HepG2 (cell line): ENCODE measurements at regions not wholly inside any gene's neighbourhood (a gene's known extent, or its start where the extent isn't known, plus 50 kb on each side); places are given as distances from the start of the nearest gene placed in this dataset.

Source experiments
- ATAC-seq: fragments of 200-7000 bp; cut with Tn5 transposase; 3 replicates; pipeline ENCODE4 v1.9.1; 2020; ENCODE audit warnings: mild to moderate bottlenecking, moderate library complexity
- BruUV-seq: library from RNA; stranded (reverse); fragments of 400-500 nt; replicated peaks from 2 replicates; lab custom pipeline; 2021; lab: Mats Ljungman, UMichigan
- CTCF ChIA-PET: fragments of 300-600 bp; formaldehyde crosslinking; extraction: SDS; loops from one replicate; lab custom pipeline; 2021; ENCODE audit warnings: low total read pairs, inconsistent platforms, low intra/inter-chr PET ratio; lab: Yijun Ruan, JAX
- POLR2A ChIA-PET: fragments of 350-600 bp; sonication (Branson Sonifier 250); formaldehyde crosslinking; loops from one replicate; lab custom pipeline; 2020; ENCODE audit warnings: antibody characterized with exemption, inconsistent platforms; lab: Yijun Ruan, JAX
- DNase-seq: peaks from one replicate; pipeline ENCODE4 v3.0.0-alpha.2; 2015; ENCODE audit warnings: low spot score
- FAIRE-seq: peaks from 3 replicates; lab custom pipeline; 2011; peaks lifted over from hg19 to GRCh38; lab: Jason Lieb, UNC
- H2AFZ ChIP-seq: one replicate; pipeline ENCODE4 v1.6.1; 2011; ENCODE audit warnings: low read length, inconsistent platforms
- H3K27ac ChIP-seq: fragments of 300-600 bp; 3 replicates; pipeline ENCODE4 v1.8.0; 2011; ENCODE audit warnings: mixed run types, mild to moderate bottlenecking, mixed read lengths, low read length, inconsistent platforms; ENCODE audit not compliant: insufficient read depth; ENCODE audit errors: extremely low read length
- H3K27me3 ChIP-seq, 2 experiments: fragments of 200-600 bp in 1 of 2; 2 replicates in 1 of 2; 3 replicates in 1 of 2; pipeline versions ENCODE4 v1.6.0 to v1.8.0; 2011; ENCODE audit warnings: low read length in 2 of 2, mild to moderate bottlenecking in 2 of 2, moderate library complexity in 2 of 2, inconsistent platforms in 1 of 2; ENCODE audit not compliant: insufficient read depth in 2 of 2, control insufficient read depth in 1 of 2
- H3K36me3 ChIP-seq, 2 experiments: fragments of 200-600 bp in 1 of 2; replicated peaks in 1 of 2; 2 replicates in 1 of 2; 3 replicates in 1 of 2; pipeline versions ENCODE4 v1.5.1 to v1.8.0; 2011; ENCODE audit warnings: low read length in 2 of 2, inconsistent platforms in 1 of 2; ENCODE audit not compliant: insufficient read depth in 2 of 2, control insufficient read depth in 1 of 2
- H3K4me1 ChIP-seq: 2 replicates; pipeline ENCODE4 v1.5.1; 2012; ENCODE audit warnings: low read length, inconsistent platforms; ENCODE audit not compliant: insufficient read depth
- H3K4me2 ChIP-seq: 2 replicates; pipeline ENCODE4 v1.6.0; 2011; ENCODE audit warnings: low read depth, low read length, inconsistent platforms
- H3K4me3 ChIP-seq, 3 experiments: fragments of 200-600 bp in 1 of 3; sonication (generic), shearing (Covaris generic) in 1 of 3; replicated peaks in 1 of 3; 2 replicates each; pipeline ENCODE4 v1.5.1; 2011 to 2016; ENCODE audit warnings: low read length in 3 of 3, inconsistent platforms in 2 of 3, low read depth in 2 of 3, mild to moderate bottlenecking in 2 of 3, control low read depth in 1 of 3, mixed read lengths in 1 of 3; ENCODE audit not compliant: insufficient read depth in 1 of 3
- H3K79me2 ChIP-seq: one replicate; pipeline ENCODE4 v1.6.1; 2011; ENCODE audit warnings: low read length, inconsistent platforms; ENCODE audit not compliant: insufficient read depth
- H3K9ac ChIP-seq: 2 replicates; pipeline ENCODE4 v1.6.0; 2011; ENCODE audit warnings: mild to moderate bottlenecking, low read depth, low read length, inconsistent platforms; ENCODE audit not compliant: insufficient read depth
- H3K9me3 ChIP-seq: 2 replicates; pipeline ENCODE4 v1.5.1; 2012; ENCODE audit warnings: mild to moderate bottlenecking, low read length
- H4K20me1 ChIP-seq: 2 replicates; pipeline ENCODE4 v1.6.0; 2011; ENCODE audit warnings: inconsistent platforms, mild to moderate bottlenecking, low read length, moderate library complexity; ENCODE audit not compliant: insufficient read depth
- CHD4 ChIP-seq: fragments of 200-600 bp; sonication (generic); IDR thresholded peaks from 2 replicates; pipeline ENCODE4 v1.7.0; 2017; ENCODE audit warnings: mild to moderate bottlenecking, low read length, borderline replicate concordance
- CREB1 ChIP-seq, 2 experiments: fragments of 450-650 bp in 1 of 2; IDR thresholded peaks; 2 replicates each; pipeline ENCODE4 v1.6.1; 2016 to 2017; ENCODE audit warnings: control low read depth in 1 of 2, mild to moderate bottlenecking in 1 of 2, missing compliant biosample characterization in 1 of 2, missing genetic modification characterization in 1 of 2
- MAFG ChIP-seq: sonication (generic); formaldehyde crosslinking; IDR thresholded peaks from 2 replicates; pipeline ENCODE4 v1.5.1; 2020; ENCODE audit warnings: mild to moderate bottlenecking, missing genetic modification reagents
- MTA3 ChIP-seq: sonication (generic); formaldehyde crosslinking; IDR thresholded peaks from 2 replicates; pipeline ENCODE4 v1.4.0; 2020; ENCODE audit warnings: missing genetic modification reagents
- NR2F2 ChIP-seq: IDR thresholded peaks from 2 replicates; pipeline ENCODE4 v1.6.1; 2012; ENCODE audit warnings: low read depth, inconsistent platforms, borderline replicate concordance
- TGIF2 ChIP-seq: IDR thresholded peaks from 2 replicates; pipeline ENCODE4 v1.6.1; 2016; ENCODE audit warnings: control low read depth, missing compliant biosample characterization
- ZNF12 ChIP-seq: sonication (generic); formaldehyde crosslinking; IDR thresholded peaks from 2 replicates; pipeline ENCODE4 v1.5.0; 2020; ENCODE audit warnings: missing genetic modification reagents
- ZNF136 ChIP-seq: sonication (generic); formaldehyde crosslinking; IDR thresholded peaks from 2 replicates; pipeline ENCODE4 v1.8.1; 2022; ENCODE audit warnings: low read depth, mild to moderate bottlenecking, moderate library complexity, missing genetic modification reagents
- ZNF160 ChIP-seq: sonication (generic); formaldehyde crosslinking; IDR thresholded peaks from 2 replicates; pipeline ENCODE4 v1.8.0; 2022; ENCODE audit warnings: mild to moderate bottlenecking, inconsistent platforms, missing genetic modification reagents
- ZNF34 ChIP-seq: sonication (generic); formaldehyde crosslinking; IDR thresholded peaks from 2 replicates; pipeline ENCODE4 v1.4.0; 2020; ENCODE audit warnings: mild to moderate bottlenecking, missing genetic modification reagents, borderline replicate concordance
- ZNF720 ChIP-seq: sonication (generic); formaldehyde crosslinking; IDR thresholded peaks from 2 replicates; pipeline ENCODE4 v1.4.0; 2020; ENCODE audit warnings: missing genetic modification reagents
- in situ Hi-C: cut with HindIII; loops from 2 replicates; pipeline ENCODE4 v1.10.0; 2017; ENCODE audit warnings: low pct_unique_long_range_greater_than_20kb; ENCODE audit not compliant: extremely low pct_ligation_motif_present
- intact Hi-C: fragments of 100-400 bp; cut with micrococcal nuclease; formaldehyde crosslinking; loops from one replicate; pipeline ENCODE4 v1.10.0; 2022; ENCODE audit not compliant: unreplicated experiment
- TF ChIP-seq, protein P1 (sequence below): sonication (generic); formaldehyde crosslinking; IDR thresholded peaks from 2 replicates; pipeline ENCODE4 v1.5.1; 2020; ENCODE audit warnings: mild to moderate bottlenecking, missing genetic modification reagents
- TF ChIP-seq, protein P2 (sequence below), 2 experiments: sonication (generic) in 1 of 2; formaldehyde crosslinking in 1 of 2; IDR thresholded peaks; 2 replicates each; pipeline versions ENCODE4 v1.5.1 to v1.6.1; 2011 to 2020; ENCODE audit warnings: borderline replicate concordance in 1 of 2, low read depth in 1 of 2, low read length in 1 of 2, mild to moderate bottlenecking in 1 of 2, missing genetic modification reagents in 1 of 2, moderate library complexity in 1 of 2

DNA sequence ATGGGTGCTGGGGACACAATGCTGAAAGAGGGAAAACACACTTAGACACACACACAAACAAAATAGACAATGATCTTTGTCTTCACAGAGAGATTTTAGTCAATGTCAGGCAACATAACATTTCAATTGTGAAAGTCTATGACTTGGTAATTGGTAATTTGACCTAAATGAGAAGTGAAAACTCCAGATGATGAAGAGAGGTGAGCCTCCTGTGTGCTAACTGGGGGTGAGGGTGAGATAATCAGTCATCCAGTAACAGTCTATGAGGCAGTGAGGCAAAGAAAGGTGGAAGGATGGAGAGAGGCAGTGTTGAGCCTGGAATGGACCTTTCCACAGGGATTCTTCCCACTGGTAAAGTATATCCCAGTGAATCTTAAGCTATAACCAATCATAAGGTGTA is 744.2 kb downstream of the MAFB start:
- peaks cover 100% of the 10 kb centered on the region for H3K9me3 ChIP-seq
- no peak for FAIRE-seq

More for the DNA sequence above, 744.2 kb downstream of the MAFB start:
- TF ChIP-seq, protein P1, sequence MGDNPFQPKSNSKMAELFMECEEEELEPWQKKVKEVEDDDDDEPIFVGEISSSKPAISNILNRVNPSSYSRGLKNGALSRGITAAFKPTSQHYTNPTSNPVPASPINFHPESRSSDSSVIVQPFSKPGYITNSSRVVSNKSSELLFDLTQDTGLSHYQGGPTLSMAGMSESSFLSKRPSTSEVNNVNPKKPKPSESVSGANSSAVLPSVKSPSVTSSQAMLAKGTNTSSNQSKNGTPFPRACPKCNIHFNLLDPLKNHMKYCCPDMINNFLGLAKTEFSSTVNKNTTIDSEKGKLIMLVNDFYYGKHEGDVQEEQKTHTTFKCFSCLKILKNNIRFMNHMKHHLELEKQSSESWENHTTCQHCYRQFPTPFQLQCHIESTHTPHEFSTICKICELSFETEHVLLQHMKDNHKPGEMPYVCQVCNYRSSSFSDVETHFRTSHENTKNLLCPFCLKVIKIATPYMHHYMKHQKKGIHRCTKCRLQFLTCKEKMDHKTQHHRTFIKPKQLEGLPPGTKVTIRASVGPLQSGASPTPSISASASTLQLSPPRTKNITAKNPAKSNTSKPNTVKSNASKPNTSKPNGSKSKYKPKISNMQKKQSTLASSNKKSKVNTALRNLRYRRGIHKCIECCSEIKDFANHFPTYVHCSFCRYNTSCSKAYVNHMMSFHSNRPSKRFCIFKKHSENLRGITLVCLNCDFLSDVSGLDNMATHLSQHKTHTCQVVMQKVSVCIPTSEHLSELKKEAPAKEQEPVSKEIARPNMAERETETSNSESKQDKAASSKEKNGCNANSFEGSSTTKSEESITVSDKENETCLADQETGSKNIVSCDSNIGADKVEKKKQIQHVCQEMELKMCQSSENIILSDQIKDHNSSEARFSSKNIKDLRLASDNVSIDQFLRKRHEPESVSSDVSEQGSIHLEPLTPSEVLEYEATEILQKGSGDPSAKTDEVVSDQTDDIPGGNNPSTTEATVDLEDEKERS (CRISPR knock-in tag): no peak
- TF ChIP-seq MTA3 (CRISPR knock-in tag) (no peak), CREB1 (IDR thresholded peaks at IDR 0.05) (no peak), CREB1 (CRISPR knock-in tag; IDR thresholded peaks at IDR 0.05) (no peak), NR2F2 (no peak), MAFG (CRISPR knock-in tag) (no peak), TGIF2 (CRISPR knock-in tag) (no peak), ZNF12 (CRISPR knock-in tag) (no peak), ZNF720 (no peak), CHD4 (no peak), ZNF136 (CRISPR knock-in tag) (no peak), ZNF160 (no peak), ZNF34 (CRISPR knock-in tag) (no peak)
- TF ChIP-seq, protein P2, sequence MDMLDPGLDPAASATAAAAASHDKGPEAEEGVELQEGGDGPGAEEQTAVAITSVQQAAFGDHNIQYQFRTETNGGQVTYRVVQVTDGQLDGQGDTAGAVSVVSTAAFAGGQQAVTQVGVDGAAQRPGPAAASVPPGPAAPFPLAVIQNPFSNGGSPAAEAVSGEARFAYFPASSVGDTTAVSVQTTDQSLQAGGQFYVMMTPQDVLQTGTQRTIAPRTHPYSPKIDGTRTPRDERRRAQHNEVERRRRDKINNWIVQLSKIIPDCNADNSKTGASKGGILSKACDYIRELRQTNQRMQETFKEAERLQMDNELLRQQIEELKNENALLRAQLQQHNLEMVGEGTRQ (IDR thresholded peaks at IDR 0.05; ENCODE audit: low read depth, low read length): no peak
- TF ChIP-seq, protein P2 (CRISPR knock-in tag; IDR thresholded peaks at IDR 0.05; ENCODE audit: borderline replicate concordance): no peak
- no peak for DNase-seq
- H3K36me3 ChIP-seq: no peaks in the 10 kb centered on the region
- H3K4me3 ChIP-seq: no peak overlapping the region
- no peaks in the 10 kb centered on the region for H4K20me1 ChIP-seq
- no peak overlapping the region for H3K27ac ChIP-seq
- no peaks in the 10 kb centered on the region for H3K4me1 ChIP-seq
- H3K27me3 ChIP-seq: no peaks in the 10 kb centered on the region
- H3K79me2 ChIP-seq: no peaks in the 10 kb centered on the region
- in situ Hi-C loops (no loop called here), intact Hi-C loops (no loop called here)
- no peak for ATAC-seq
- no peak overlapping the region for H3K4me2 ChIP-seq
- ChIA-PET CTCF (no interaction called here), POLR2A (no interaction called here)
- no peak overlapping the region for H2AFZ ChIP-seq
- no peak overlapping the region for H3K9ac ChIP-seq
- BruUV-seq: no TSS peak
